HL-60 (cell line): ENCODE measurements at regions not wholly inside any gene's neighbourhood (a gene's known extent, or its start where the extent isn't known, plus 50 kb on each side); places are given as distances from the start of the nearest gene placed in this dataset.

Source experiments
- DNase-seq, 2 experiments: peaks; one replicate each; pipeline ENCODE4 v3.0.0-alpha.2; 2010 to 2020; ENCODE audit warnings: low read depth in 1 of 2, low spot score in 1 of 2
- H3K27ac ChIP-seq: fragments of 250-450 bp; sonication (Bioruptor Pico); replicated peaks from 2 replicates; pipeline ENCODE4 v1.5.1; 2020; ENCODE audit warnings: mild to moderate bottlenecking, moderate library complexity
- H3K27me3 ChIP-seq: fragments of 250-450 bp; sonication (Bioruptor Pico); 2 replicates; pipeline ENCODE4 v1.5.1; 2021; ENCODE audit warnings: mild to moderate bottlenecking, moderate library complexity; ENCODE audit not compliant: insufficient read depth, poor library complexity, severe bottlenecking
- H3K4me3 ChIP-seq: replicated peaks from 2 replicates; pipeline ENCODE4 v1.5.1; 2011; ENCODE audit warnings: mild to moderate bottlenecking, control low read depth, low read length; ENCODE audit not compliant: insufficient read depth
- GABPA ChIP-seq: IDR thresholded peaks from 2 replicates; pipeline ENCODE4 v1.6.1; 2012; ENCODE audit warnings: low read depth
- POLR2AphosphoS5 ChIP-seq: IDR thresholded peaks from 2 replicates; pipeline ENCODE4 v1.6.1; 2012; ENCODE audit warnings: low read depth
- SPI1 ChIP-seq: IDR thresholded peaks from 2 replicates; pipeline ENCODE4 v1.6.1; 2012; ENCODE audit warnings: low read depth, mild to moderate bottlenecking, borderline replicate concordance
- TF ChIP-seq, protein P1 (sequence below): IDR thresholded peaks from 2 replicates; pipeline ENCODE4 v1.6.1; 2012; ENCODE audit warnings: low read depth; ENCODE audit not compliant: insufficient replicate concordance
- TF ChIP-seq, protein P2 (sequence below): IDR thresholded peaks from one replicate; pipeline ENCODE4 v1.5.1; 2011; ENCODE audit warnings: low read length, control low read depth, inconsistent platforms; ENCODE audit not compliant: insufficient read depth

- no peak overlapping the region for H3K27ac ChIP-seq
- H3K4me3 ChIP-seq, result no peak overlapping the region
- H3K27me3 ChIP-seq, result peaks cover 9% of the 10 kb centered on the region
- no peak for TF ChIP-seq SPI1
- TF ChIP-seq POLR2AphosphoS5, result no peak
- TF ChIP-seq, protein P1, sequence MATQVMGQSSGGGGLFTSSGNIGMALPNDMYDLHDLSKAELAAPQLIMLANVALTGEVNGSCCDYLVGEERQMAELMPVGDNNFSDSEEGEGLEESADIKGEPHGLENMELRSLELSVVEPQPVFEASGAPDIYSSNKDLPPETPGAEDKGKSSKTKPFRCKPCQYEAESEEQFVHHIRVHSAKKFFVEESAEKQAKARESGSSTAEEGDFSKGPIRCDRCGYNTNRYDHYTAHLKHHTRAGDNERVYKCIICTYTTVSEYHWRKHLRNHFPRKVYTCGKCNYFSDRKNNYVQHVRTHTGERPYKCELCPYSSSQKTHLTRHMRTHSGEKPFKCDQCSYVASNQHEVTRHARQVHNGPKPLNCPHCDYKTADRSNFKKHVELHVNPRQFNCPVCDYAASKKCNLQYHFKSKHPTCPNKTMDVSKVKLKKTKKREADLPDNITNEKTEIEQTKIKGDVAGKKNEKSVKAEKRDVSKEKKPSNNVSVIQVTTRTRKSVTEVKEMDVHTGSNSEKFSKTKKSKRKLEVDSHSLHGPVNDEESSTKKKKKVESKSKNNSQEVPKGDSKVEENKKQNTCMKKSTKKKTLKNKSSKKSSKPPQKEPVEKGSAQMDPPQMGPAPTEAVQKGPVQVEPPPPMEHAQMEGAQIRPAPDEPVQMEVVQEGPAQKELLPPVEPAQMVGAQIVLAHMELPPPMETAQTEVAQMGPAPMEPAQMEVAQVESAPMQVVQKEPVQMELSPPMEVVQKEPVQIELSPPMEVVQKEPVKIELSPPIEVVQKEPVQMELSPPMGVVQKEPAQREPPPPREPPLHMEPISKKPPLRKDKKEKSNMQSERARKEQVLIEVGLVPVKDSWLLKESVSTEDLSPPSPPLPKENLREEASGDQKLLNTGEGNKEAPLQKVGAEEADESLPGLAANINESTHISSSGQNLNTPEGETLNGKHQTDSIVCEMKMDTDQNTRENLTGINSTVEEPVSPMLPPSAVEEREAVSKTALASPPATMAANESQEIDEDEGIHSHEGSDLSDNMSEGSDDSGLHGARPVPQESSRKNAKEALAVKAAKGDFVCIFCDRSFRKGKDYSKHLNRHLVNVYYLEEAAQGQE, result no peak
- TF ChIP-seq, protein P2, sequence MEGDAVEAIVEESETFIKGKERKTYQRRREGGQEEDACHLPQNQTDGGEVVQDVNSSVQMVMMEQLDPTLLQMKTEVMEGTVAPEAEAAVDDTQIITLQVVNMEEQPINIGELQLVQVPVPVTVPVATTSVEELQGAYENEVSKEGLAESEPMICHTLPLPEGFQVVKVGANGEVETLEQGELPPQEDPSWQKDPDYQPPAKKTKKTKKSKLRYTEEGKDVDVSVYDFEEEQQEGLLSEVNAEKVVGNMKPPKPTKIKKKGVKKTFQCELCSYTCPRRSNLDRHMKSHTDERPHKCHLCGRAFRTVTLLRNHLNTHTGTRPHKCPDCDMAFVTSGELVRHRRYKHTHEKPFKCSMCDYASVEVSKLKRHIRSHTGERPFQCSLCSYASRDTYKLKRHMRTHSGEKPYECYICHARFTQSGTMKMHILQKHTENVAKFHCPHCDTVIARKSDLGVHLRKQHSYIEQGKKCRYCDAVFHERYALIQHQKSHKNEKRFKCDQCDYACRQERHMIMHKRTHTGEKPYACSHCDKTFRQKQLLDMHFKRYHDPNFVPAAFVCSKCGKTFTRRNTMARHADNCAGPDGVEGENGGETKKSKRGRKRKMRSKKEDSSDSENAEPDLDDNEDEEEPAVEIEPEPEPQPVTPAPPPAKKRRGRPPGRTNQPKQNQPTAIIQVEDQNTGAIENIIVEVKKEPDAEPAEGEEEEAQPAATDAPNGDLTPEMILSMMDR, result no peak
- no peak for TF ChIP-seq GABPA
- DNase-seq, result no peak
Observed at GRCh38 chr13:106373304-106373988, 162.0 kb downstream of the EFNB2 start.

DNA sequence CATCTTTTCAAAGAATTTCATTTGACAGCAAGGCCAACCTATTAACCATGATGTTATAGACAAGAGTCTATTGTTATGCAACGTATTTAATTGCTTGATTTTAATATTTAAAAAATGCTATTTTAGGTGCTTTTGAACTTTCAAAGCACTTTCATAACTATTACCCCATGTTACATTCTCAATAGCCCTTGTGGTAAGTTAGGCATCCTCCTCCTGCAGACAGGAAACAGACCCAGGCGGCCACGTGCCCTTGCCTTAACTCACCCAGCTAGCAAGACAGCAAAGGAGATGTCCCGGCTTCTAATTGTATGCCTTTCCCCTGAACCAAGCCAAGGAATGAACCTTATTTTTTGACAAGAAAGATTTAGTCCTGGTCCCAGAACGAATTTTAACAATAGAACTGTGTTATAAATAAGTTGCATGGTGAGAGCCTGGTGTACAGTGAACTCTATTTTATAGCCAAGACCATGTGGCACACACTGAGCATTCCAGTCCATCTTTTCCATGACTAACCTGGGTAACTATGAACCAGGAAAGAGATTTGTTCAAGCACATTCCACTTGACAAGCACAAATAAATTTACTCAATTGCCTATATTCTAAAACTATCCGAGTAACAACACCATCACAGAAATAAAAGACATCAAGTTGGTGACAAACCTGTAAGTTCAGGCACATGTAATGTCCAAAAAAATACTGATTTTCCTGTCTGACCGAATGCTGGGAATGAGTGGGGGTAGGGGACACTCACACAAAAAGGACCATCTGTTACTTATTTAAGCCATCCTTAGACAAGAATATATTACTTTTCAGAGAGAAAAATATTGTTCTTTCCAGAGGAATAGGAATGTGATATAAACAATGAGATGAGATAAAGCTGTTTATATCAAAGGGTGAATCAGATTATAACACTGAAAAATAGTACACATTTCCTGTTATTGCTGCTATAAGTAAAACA lies 163.0 kb downstream of the EFNB2 start:
- H3K27me3 ChIP-seq, result peaks cover 9% of the 10 kb centered on the region
- H3K4me3 ChIP-seq, result no peak overlapping the region
- H3K27ac ChIP-seq, result no peak overlapping the region
- DNase-seq, result no peak
- TF ChIP-seq, protein P1, result no peak
- no peak for TF ChIP-seq POLR2AphosphoS5
- no peak for TF ChIP-seq SPI1
- TF ChIP-seq GABPA, result no peak
- TF ChIP-seq, protein P2, result no peak

GRCh38 chr13:106371024-106371423 lies 164.4 kb downstream of the EFNB2 start:
- TF ChIP-seq, protein P1, result no peak
- TF ChIP-seq POLR2AphosphoS5 (no peak), GABPA (no peak), SPI1 (no peak)
- TF ChIP-seq, protein P2, result no peak
- no peak overlapping the region for H3K4me3 ChIP-seq
- peaks cover 9% of the 10 kb centered on the region for H3K27me3 ChIP-seq
- no peak for DNase-seq
- no peak overlapping the region for H3K27ac ChIP-seq
